ENCODE measurements at regions not wholly inside any gene's neighbourhood (a gene's known extent, or its start where the extent isn't known, plus 50 kb on each side); places are given as distances from the start of the nearest gene placed in this dataset.

DNA sequence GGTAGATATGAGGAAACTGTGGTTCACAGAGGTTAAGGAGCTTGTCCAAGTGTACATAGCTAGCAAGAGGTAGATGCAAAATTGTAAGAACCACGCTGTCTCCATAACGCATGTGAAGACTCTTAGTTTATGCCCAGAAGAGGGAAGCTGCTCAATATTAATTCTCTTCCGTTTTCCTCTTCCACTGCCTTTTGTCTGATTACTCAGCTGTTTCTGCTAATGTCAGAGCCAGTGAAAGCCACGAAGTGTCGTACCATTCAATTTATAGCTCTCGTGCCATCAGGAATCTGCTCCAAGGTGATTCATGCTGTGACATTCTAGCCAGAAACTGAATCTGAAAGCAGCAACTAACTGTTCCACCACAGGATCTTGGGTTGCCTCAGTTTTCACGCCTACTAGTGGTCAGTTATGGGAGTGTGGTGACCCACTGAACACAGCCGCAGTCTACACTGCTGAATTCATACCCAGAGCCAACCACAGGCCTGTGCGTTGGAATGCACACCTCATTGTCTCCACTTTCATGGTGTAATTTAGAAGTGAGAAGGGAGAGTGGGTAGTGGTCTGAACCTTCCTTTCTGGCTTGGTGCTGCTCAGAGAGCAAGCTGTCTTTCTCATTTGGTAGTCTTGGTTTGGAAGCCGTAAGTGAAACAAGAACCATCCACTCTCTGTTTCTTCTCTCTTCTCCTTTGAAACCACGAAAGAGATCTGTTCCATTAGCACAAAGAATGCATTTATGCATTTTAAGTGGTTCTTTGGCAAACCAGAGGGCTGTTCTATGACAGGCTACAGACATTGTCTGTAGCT lies 74.2 kb upstream of the NAP1L1 start:
- TF ChIP-seq CTCF (conservative IDR thresholded peaks at IDR 0.05) (peak; percentile 57), EZH2 (IDR thresholded peaks at IDR 0.05; ENCODE audit: low read depth) (no peak)

Data from PC-9 (cell line).